K562 (cell line): ENCODE measurements at regions not wholly inside any gene's neighbourhood (a gene's known extent, or its start where the extent isn't known, plus 50 kb on each side); places are given as distances from the start of the nearest gene placed in this dataset.

ENCODE experiments used
- ATAC-seq: fragments of 200-7000 bp; cut with Tn5 transposase; 3 replicates; pipeline ENCODE4 v1.9.1; 2020; ENCODE audit warnings: moderate library complexity
- BruUV-seq: library from RNA; stranded (reverse); fragments of 400-500 nt; replicated peaks from 2 replicates; lab custom pipeline; 2021; lab: Mats Ljungman, UMichigan
- CTCF ChIA-PET: fragments of 300-600 bp; formaldehyde crosslinking; extraction: SDS; loops from one replicate; lab custom pipeline; 2021; ENCODE audit warnings: low intra/inter-chr PET ratio; lab: Yijun Ruan, JAX
- POLR2A ChIA-PET: fragments of 300-600, 350-650 bp; sonication (Branson Sonifier 250); formaldehyde crosslinking; extraction: SDS; loops from one replicate; lab custom pipeline; 2021; ENCODE audit warnings: antibody characterized with exemption, inconsistent platforms; lab: Yijun Ruan, JAX
- DNase-seq, 4 experiments: peaks; one replicate each; pipeline versions ENCODE4 v3.0.0 to v3.0.0-alpha.2; 2011 to 2018; ENCODE audit warnings: low spot score in 3 of 4, mixed read lengths in 3 of 4; ENCODE audit errors: extremely low read depth in 1 of 4
- FAIRE-seq: peaks from 2 replicates; lab custom pipeline; 2011; peaks lifted over from hg19 to GRCh38; lab: Jason Lieb, UNC
- H2AFZ ChIP-seq: 2 replicates; pipeline ENCODE4 v1.6.0; 2011; ENCODE audit warnings: low read depth, low read length, control low read depth, inconsistent platforms
- H3K27ac ChIP-seq: fragments of 200-600 bp; 3 replicates; pipeline ENCODE4 v1.8.0; 2011; ENCODE audit warnings: low read depth, mild to moderate bottlenecking, control low read depth, inconsistent platforms, low read length, moderate library complexity, mixed read lengths; ENCODE audit errors: extremely low read depth
- H3K27me3 ChIP-seq, 2 experiments: fragments of 300-600 bp in 1 of 2; 2 replicates in 1 of 2; 3 replicates in 1 of 2; pipeline versions ENCODE4 v1.6.0 to v1.8.0; 2011; ENCODE audit warnings: inconsistent platforms in 2 of 2, low read length in 2 of 2, mild to moderate bottlenecking in 1 of 2, mixed read lengths in 1 of 2, moderate library complexity in 1 of 2; ENCODE audit not compliant: control insufficient read depth in 2 of 2, insufficient read depth in 2 of 2
- H3K36me3 ChIP-seq: fragments of 300-600 bp; 3 replicates; pipeline ENCODE4 v1.8.0; 2011; ENCODE audit warnings: mild to moderate bottlenecking, low read length, inconsistent platforms; ENCODE audit not compliant: control insufficient read depth, insufficient read depth
- H3K4me1 ChIP-seq, 2 experiments: fragments of 200-600 bp in 1 of 2; replicated peaks in 1 of 2; 2 replicates in 1 of 2; 3 replicates in 1 of 2; pipeline versions ENCODE4 v1.5.1 to v1.8.0; 2011; ENCODE audit warnings: inconsistent platforms in 2 of 2, low read length in 2 of 2, mild to moderate bottlenecking in 1 of 2, mixed read lengths in 1 of 2, moderate library complexity in 1 of 2; ENCODE audit not compliant: control insufficient read depth in 2 of 2, insufficient read depth in 2 of 2
- H3K4me2 ChIP-seq: 2 replicates; pipeline ENCODE4 v1.6.1; 2011; ENCODE audit warnings: low read length, control low read depth, inconsistent platforms, mixed read lengths; ENCODE audit not compliant: insufficient read depth
- H3K4me3 ChIP-seq: fragments of 200-600 bp; sonication (generic), shearing (Covaris generic); 2 replicates; pipeline ENCODE4 v1.5.1; 2016; ENCODE audit warnings: control low read depth, inconsistent platforms
- H3K79me2 ChIP-seq: fragments of 200-600 bp; 3 replicates; pipeline ENCODE4 v1.8.0; 2011; ENCODE audit warnings: low read length, inconsistent platforms; ENCODE audit not compliant: control insufficient read depth, insufficient read depth
- H3K9ac ChIP-seq, 2 experiments: 2 replicates each; pipeline versions ENCODE4 v1.6.0 to v1.6.1; 2011; ENCODE audit warnings: low read depth in 2 of 2, low read length in 2 of 2, control low read depth in 1 of 2, inconsistent platforms in 1 of 2, mild to moderate bottlenecking in 1 of 2, mixed read lengths in 1 of 2; ENCODE audit not compliant: insufficient read depth in 1 of 2
- H3K9me1 ChIP-seq: one replicate; pipeline ENCODE4 v1.6.0; 2011; ENCODE audit warnings: inconsistent platforms, mild to moderate bottlenecking, low read length, moderate library complexity; ENCODE audit not compliant: control insufficient read depth, insufficient read depth
- H3K9me3 ChIP-seq: replicated peaks from 2 replicates; pipeline ENCODE4 v1.5.1; 2011; ENCODE audit warnings: low read depth, low read length, inconsistent platforms; ENCODE audit not compliant: control insufficient read depth, insufficient read depth
- H4K20me1 ChIP-seq: replicated peaks from 2 replicates; pipeline ENCODE4 v1.6.1; 2011; ENCODE audit warnings: low read length, inconsistent platforms, mixed read lengths; ENCODE audit not compliant: control insufficient read depth, insufficient read depth
- CHAMP1 ChIP-seq: fragments of 450-650 bp; IDR thresholded peaks from 2 replicates; pipeline ENCODE4 v1.6.1; 2016; ENCODE audit warnings: mild to moderate bottlenecking
- FOXM1 ChIP-seq, 2 experiments: fragments of 450-650 bp in 1 of 2; sonication (generic) in 1 of 2; formaldehyde crosslinking in 1 of 2; IDR thresholded peaks; 2 replicates each; pipeline versions ENCODE4 v1.6.1 to v1.9.0; 2017 to 2022; ENCODE audit warnings: low read depth in 2 of 2, mild to moderate bottlenecking in 2 of 2, missing genetic modification reagents in 1 of 2, moderate library complexity in 1 of 2
- NFIC ChIP-seq: fragments of 450-650 bp; IDR thresholded peaks from 2 replicates; pipeline ENCODE4 v1.6.1; 2017; ENCODE audit warnings: mild to moderate bottlenecking, inconsistent platforms
- WGBS: fragments of 100-300 bp; shearing (Covaris generic); methylation state at CpG from one replicate; pipeline ENCODE4 v1.1.6; 2016; ENCODE audit warnings: low coverage, mixed read lengths; ENCODE audit not compliant: insufficient coverage; ENCODE audit errors: missing lambda C conversion rate; 5-methylcytosine and 5-hydroxymethylcytosine counted together
- in situ Hi-C: fragments of 300-500 bp; cut with MboI; formaldehyde crosslinking; loops from 4 replicates; pipeline ENCODE4 v1.15.0; 2018; ENCODE audit warnings: inconsistent platforms, mixed read lengths
- intact Hi-C: fragments of 100-400 bp; cut with micrococcal nuclease; formaldehyde crosslinking; loops from 2 replicates; pipeline ENCODE4 v1.14.2; 2022
- TF ChIP-seq, protein P1 (sequence below): fragments of 450-650 bp; IDR thresholded peaks from 2 replicates; pipeline ENCODE4 v1.7.0; 2016; ENCODE audit warnings: borderline replicate concordance

GRCh38 chr22:48403521-48404403, 1423.9 kb downstream of the BRD1 start:
- WGBS: 2% methylated on average over 20 of the region's 22 CpGs
- peaks cover 0 to 8% of the 10 kb centered on the region in 2 experiments; a peak in 1 of 5 replicates for H3K27me3 ChIP-seq
- H2AFZ ChIP-seq: no peak overlapping the region
- H3K79me2 ChIP-seq: no peaks in the 10 kb centered on the region
- ATAC-seq (no peak), DNase-seq (no peak), FAIRE-seq (no peak)
- H4K20me1 ChIP-seq: no peaks in the 10 kb centered on the region
- ChIA-PET CTCF (no interaction called here), POLR2A (interaction anchor here (1.0 kb wide), 1 partner anchor 13 kb away, joined by 3 read pairs; no protein-coding TSS in a partner anchor)
- H3K36me3 ChIP-seq: no peaks in the 10 kb centered on the region
- H3K9me1 ChIP-seq: no peaks in the 10 kb centered on the region
- H3K9me3 ChIP-seq: no peaks in the 10 kb centered on the region
- H3K9ac ChIP-seq: no peak overlapping the region
- intact Hi-C loops: no loop called here
- no peak overlapping the region for H3K4me2 ChIP-seq
- in situ Hi-C loops: no loop called here
- no peak for TF ChIP-seq FOXM1 (IDR thresholded peaks at IDR 0.05; ENCODE audit: low read depth)
- no peak for TF ChIP-seq FOXM1 (CRISPR knock-in tag; IDR thresholded peaks at IDR 0.05; ENCODE audit: low read depth)
- no peak for TF ChIP-seq CHAMP1
- TF ChIP-seq NFIC: peak; percentile 70
- TF ChIP-seq, protein P1, sequence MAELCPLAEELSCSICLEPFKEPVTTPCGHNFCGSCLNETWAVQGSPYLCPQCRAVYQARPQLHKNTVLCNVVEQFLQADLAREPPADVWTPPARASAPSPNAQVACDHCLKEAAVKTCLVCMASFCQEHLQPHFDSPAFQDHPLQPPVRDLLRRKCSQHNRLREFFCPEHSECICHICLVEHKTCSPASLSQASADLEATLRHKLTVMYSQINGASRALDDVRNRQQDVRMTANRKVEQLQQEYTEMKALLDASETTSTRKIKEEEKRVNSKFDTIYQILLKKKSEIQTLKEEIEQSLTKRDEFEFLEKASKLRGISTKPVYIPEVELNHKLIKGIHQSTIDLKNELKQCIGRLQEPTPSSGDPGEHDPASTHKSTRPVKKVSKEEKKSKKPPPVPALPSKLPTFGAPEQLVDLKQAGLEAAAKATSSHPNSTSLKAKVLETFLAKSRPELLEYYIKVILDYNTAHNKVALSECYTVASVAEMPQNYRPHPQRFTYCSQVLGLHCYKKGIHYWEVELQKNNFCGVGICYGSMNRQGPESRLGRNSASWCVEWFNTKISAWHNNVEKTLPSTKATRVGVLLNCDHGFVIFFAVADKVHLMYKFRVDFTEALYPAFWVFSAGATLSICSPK: no peak
- no TSS peak for BruUV-seq
- no peak overlapping the region for H3K27ac ChIP-seq
- no peak overlapping the region for H3K4me3 ChIP-seq
- no peaks in the 10 kb centered on the region for H3K4me1 ChIP-seq
